H1 (cell line): ENCODE measurements at regions not wholly inside any gene's neighbourhood (a gene's known extent, or its start where the extent isn't known, plus 50 kb on each side); places are given as distances from the start of the nearest gene placed in this dataset.

ENCODE experiments used
- CREB1 ChIP-seq: IDR thresholded peaks from 2 replicates; pipeline ENCODE4 v1.6.1; 2012; ENCODE audit warnings: inconsistent platforms
- POLR2A ChIP-seq, 2 experiments: IDR thresholded peaks; 1 replicate in 1 of 2; 2 replicates in 1 of 2; pipeline ENCODE4 v1.6.1; 2011; ENCODE audit warnings: low read depth in 2 of 2, low read length in 2 of 2, mild to moderate bottlenecking in 2 of 2; ENCODE audit errors: control extremely low read depth in 1 of 2
- TCF12 ChIP-seq: IDR thresholded peaks from 2 replicates; pipeline ENCODE4 v1.6.1; 2011; ENCODE audit warnings: low read depth, mild to moderate bottlenecking, low read length
- ZNF274 ChIP-seq: IDR thresholded peaks from 2 replicates; pipeline ENCODE4 v1.7.0; 2012; ENCODE audit warnings: low read length, borderline replicate concordance; ENCODE audit errors: extremely low read depth

DNA sequence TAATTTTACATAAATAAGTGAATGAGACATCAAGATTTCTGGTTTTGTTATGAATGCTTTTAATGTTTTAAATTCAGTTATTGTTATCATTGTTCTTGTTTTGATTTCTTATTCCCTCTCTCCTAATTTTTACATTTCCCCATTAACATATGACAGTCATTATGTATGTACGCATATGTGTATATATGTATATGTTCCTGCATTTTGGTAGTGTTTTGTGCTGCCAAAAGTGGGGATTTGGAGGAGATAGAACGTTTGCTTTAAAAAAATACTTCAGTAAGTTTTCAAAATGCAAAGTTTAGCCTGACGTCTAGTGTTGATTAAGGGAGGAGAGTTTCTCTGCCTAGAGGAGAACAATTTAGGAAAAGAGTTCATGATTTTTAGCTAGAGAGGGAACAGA is 385.2 kb downstream of the EPHA4 start:
- no peak for TF ChIP-seq POLR2A (IDR thresholded peaks at IDR 0.05; ENCODE audit: control extremely low read depth in 1 of 2, low read depth in 2 of 2, low read length in 2 of 2)
- no peak for TF ChIP-seq ZNF274
- no peak for TF ChIP-seq CREB1
- no peak for TF ChIP-seq TCF12
